ENCODE measurements at regions not wholly inside any gene's neighbourhood (a gene's known extent, or its start where the extent isn't known, plus 50 kb on each side); places are given as distances from the start of the nearest gene placed in this dataset.

DNA sequence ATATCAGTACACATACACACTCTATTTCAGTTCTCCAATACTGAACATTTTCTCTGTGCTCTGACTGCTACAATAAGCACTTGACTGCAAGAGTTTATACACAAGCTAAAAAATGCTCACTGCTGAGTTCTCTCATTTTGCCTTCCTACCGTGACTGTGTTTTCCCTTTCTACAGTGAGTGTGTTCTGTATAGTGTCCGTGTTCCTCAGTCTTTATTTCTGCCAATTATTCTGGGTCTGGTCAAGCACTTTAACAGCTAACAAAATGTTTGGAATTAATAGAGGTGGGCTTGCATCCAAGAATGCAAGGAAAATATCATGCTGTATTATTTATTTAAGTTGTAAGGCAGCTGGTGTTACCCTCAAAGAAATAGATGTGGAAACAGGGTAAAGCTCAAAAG lies 217.0 kb upstream of the NREP start:
- H3K4me3 ChIP-seq (ENCODE audit: control insufficient read depth in 1 of 7, extremely low read depth in 1 of 7, insufficient read depth in 4 of 7, low read depth in 2 of 7, low read length in 6 of 7) = no peak overlapping the region
- H3K27me3 ChIP-seq (replicated peaks in 2 of 5; ENCODE audit: control insufficient read depth in 4 of 5, insufficient read depth in 5 of 5, low read length in 4 of 5) = peaks cover 0 to 4% (median 0%) of the 10 kb centered on the region in 5 experiments
- H3K9me3 ChIP-seq (ENCODE audit: control extremely low read depth in 1 of 5, control insufficient read depth in 4 of 5, insufficient read depth in 2 of 5, low read depth in 1 of 5, low read length in 4 of 5) = no peaks in the 10 kb centered on the region

DNA sequence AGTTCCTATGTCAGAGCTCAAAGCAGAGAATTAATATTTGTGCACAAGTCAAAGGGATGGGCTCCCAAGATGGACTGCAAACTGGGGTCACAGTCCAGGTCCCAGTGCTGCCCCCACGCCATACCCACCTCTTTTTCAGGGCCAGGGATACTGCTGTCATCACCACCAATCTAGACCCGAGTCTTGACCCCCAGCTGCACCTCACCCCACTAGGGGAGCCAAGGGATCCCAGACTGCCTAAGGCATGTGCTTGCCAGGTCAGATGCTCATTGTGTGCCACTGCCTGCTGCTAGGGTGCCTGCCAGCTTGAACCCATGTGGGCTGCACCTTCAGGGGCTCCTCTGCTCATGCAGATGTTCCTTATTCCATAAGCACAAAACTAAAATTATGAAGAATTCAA lies 215.6 kb upstream of the NREP start:
- CTCF ChIA-PET = no interaction called here
- Histone ChIP-seq H3K36me3 (ENCODE audit: control insufficient read depth in 4 of 4, insufficient read depth in 4 of 4, low read length in 3 of 4) (no peaks in the 10 kb centered on the region), H3K27ac (ENCODE audit: insufficient read depth in 1 of 2, low read depth in 1 of 2, low read length in 2 of 2, poor library complexity in 1 of 2, severe bottlenecking in 2 of 2) (no peak overlapping the region), H3K27me3 (replicated peaks in 2 of 5; ENCODE audit: control insufficient read depth in 4 of 5, insufficient read depth in 5 of 5, low read length in 4 of 5) (peaks cover 0 to 4% (median 0%) of the 10 kb centered on the region in 5 experiments), H3K9me3 (ENCODE audit: control extremely low read depth in 1 of 5, control insufficient read depth in 4 of 5, insufficient read depth in 2 of 5, low read depth in 1 of 5, low read length in 4 of 5) (no peaks in the 10 kb centered on the region), H3K4me1 (ENCODE audit: control extremely low read depth in 1 of 4, control insufficient read depth in 4 of 4, insufficient read depth in 4 of 4, low read length in 3 of 4) (no peaks in the 10 kb centered on the region), H3K4me3 (ENCODE audit: control insufficient read depth in 1 of 7, extremely low read depth in 1 of 7, insufficient read depth in 4 of 7, low read depth in 2 of 7, low read length in 6 of 7) (no peak overlapping the region)
- no peak for DNase-seq
- POLR2A ChIA-PET = no interaction called here
- WGBS (ENCODE audit: insufficient coverage) = 67% methylated on average over 1 of the region's 2 CpGs

More for the DNA sequence above, 217.0 kb upstream of the NREP start:
- 92% methylated on average over 2 of the region's 2 CpGs for WGBS (ENCODE audit: insufficient coverage)
- CTCF ChIA-PET = interaction anchor here (1.0 kb wide), 1 partner anchor 30 kb away, joined by 3 read pairs; no protein-coding TSS in a partner anchor
- DNase-seq = no peak
- Histone ChIP-seq H3K4me1 (ENCODE audit: control extremely low read depth in 1 of 4, control insufficient read depth in 4 of 4, insufficient read depth in 4 of 4, low read length in 3 of 4) (no peaks in the 10 kb centered on the region), H3K36me3 (ENCODE audit: control insufficient read depth in 4 of 4, insufficient read depth in 4 of 4, low read length in 3 of 4) (no peaks in the 10 kb centered on the region), H3K27ac (ENCODE audit: insufficient read depth in 1 of 2, low read depth in 1 of 2, low read length in 2 of 2, poor library complexity in 1 of 2, severe bottlenecking in 2 of 2) (no peak overlapping the region)
- POLR2A ChIA-PET = interaction anchor here (0.6 kb wide), 1 partner anchor 100 kb away, joined by 4 read pairs; no protein-coding TSS in a partner anchor

DNA sequence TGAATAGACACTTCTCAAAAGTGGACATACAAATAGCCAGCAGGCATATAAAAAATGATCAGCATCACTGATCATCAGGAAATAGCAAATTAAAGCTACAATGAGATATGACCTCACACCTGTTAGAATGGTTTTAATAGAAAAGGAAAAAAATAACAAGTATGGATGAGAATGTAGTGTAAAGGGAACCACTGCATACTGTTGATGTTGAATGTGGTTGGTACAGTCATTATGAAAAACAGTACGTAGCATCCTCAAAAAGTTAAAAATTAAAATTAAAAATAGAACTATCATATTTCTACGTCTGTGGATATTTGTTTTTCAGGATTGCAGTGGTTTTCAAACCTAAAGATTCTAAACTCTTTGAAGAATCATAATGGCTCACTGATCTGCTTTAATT lies 215.1 kb upstream of the NREP start:
- WGBS (ENCODE audit: insufficient coverage) = no CpG with 5 or more reads among the region's 2 CpGs
- H3K4me3 ChIP-seq (ENCODE audit: control insufficient read depth in 1 of 7, extremely low read depth in 1 of 7, insufficient read depth in 4 of 7, low read depth in 2 of 7, low read length in 6 of 7) = no peak overlapping the region

DNA sequence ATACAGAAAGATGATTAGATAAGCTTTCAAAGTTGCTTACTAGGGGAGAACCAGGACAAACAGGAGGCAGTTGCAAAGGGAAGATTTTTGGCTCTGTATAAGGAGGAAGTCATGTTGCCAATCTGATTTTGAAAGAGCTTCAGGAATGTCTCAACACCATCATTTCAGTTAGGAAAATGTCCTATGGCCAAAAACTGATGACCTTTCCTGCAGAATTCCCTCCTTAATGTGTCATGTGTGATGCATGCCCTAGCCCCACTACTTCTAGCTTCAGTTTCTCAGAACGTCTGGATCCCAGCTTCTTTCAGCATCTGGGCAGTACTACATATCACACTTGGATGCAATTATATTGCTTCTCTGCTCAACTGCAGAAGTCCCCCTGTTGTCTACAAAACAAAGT lies 211.5 kb upstream of the NREP start:
- H3K27me3 ChIP-seq (replicated peaks in 2 of 5; ENCODE audit: control insufficient read depth in 4 of 5, insufficient read depth in 5 of 5, low read length in 4 of 5) = peaks cover 0 to 4% (median 0%) of the 10 kb centered on the region in 5 experiments
- H3K36me3 ChIP-seq (ENCODE audit: control insufficient read depth in 4 of 4, insufficient read depth in 4 of 4, low read length in 3 of 4) = no peaks in the 10 kb centered on the region
- H3K9me3 ChIP-seq (ENCODE audit: control extremely low read depth in 1 of 5, control insufficient read depth in 4 of 5, insufficient read depth in 2 of 5, low read depth in 1 of 5, low read length in 4 of 5) = no peaks in the 10 kb centered on the region
- CTCF ChIA-PET = no interaction called here
- no peaks in the 10 kb centered on the region for H3K4me1 ChIP-seq (ENCODE audit: control extremely low read depth in 1 of 4, control insufficient read depth in 4 of 4, insufficient read depth in 4 of 4, low read length in 3 of 4)
- POLR2A ChIA-PET = no interaction called here
- H3K4me3 ChIP-seq (ENCODE audit: control insufficient read depth in 1 of 7, extremely low read depth in 1 of 7, insufficient read depth in 4 of 7, low read depth in 2 of 7, low read length in 6 of 7) = no peak overlapping the region
- no peak overlapping the region for H3K27ac ChIP-seq (ENCODE audit: insufficient read depth in 1 of 2, low read depth in 1 of 2, low read length in 2 of 2, poor library complexity in 1 of 2, severe bottlenecking in 2 of 2)
- WGBS (ENCODE audit: insufficient coverage) = 87% methylated on average over 1 of the region's 1 CpG
- no peak for DNase-seq

More for the DNA sequence above, 215.1 kb upstream of the NREP start:
- no peak for DNase-seq
- Histone ChIP-seq H3K27ac (ENCODE audit: insufficient read depth in 1 of 2, low read depth in 1 of 2, low read length in 2 of 2, poor library complexity in 1 of 2, severe bottlenecking in 2 of 2) (no peak overlapping the region), H3K27me3 (replicated peaks in 2 of 5; ENCODE audit: control insufficient read depth in 4 of 5, insufficient read depth in 5 of 5, low read length in 4 of 5) (peaks cover 0 to 4% (median 0%) of the 10 kb centered on the region in 5 experiments), H3K4me1 (ENCODE audit: control extremely low read depth in 1 of 4, control insufficient read depth in 4 of 4, insufficient read depth in 4 of 4, low read length in 3 of 4) (no peaks in the 10 kb centered on the region), H3K36me3 (ENCODE audit: control insufficient read depth in 4 of 4, insufficient read depth in 4 of 4, low read length in 3 of 4) (no peaks in the 10 kb centered on the region), H3K9me3 (ENCODE audit: control extremely low read depth in 1 of 5, control insufficient read depth in 4 of 5, insufficient read depth in 2 of 5, low read depth in 1 of 5, low read length in 4 of 5) (no peaks in the 10 kb centered on the region)
- POLR2A ChIA-PET = no interaction called here
- CTCF ChIA-PET = no interaction called here

DNA sequence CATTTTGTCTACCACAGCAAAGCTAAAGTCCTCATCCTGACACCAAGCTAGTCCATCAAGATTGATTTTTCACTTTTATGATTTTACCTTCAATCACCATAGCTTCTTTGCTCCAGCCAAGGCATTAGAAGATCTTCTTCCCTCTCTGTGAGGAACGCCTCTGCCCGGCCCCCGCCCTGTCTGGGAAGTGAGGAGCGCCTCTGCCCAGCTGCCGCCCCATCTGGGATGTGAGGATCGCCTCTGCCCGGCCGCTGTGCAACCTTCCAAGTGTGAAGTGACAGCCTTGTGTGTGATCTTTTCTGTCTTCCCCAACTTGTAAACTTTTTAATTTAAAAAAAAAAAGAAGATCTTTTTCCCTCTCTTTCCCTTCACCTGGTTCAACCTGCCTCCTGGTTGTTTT lies 210.5 kb upstream of the NREP start:
- DNase-seq = no peak
- H3K4me3 ChIP-seq (ENCODE audit: control insufficient read depth in 1 of 7, extremely low read depth in 1 of 7, insufficient read depth in 4 of 7, low read depth in 2 of 7, low read length in 6 of 7) = no peak overlapping the region
- peaks cover 0 to 3% (median 0%) of the 10 kb centered on the region in 5 experiments for H3K9me3 ChIP-seq (ENCODE audit: control extremely low read depth in 1 of 5, control insufficient read depth in 4 of 5, insufficient read depth in 2 of 5, low read depth in 1 of 5, low read length in 4 of 5)
- H3K4me1 ChIP-seq (ENCODE audit: control extremely low read depth in 1 of 4, control insufficient read depth in 4 of 4, insufficient read depth in 4 of 4, low read length in 3 of 4) = no peaks in the 10 kb centered on the region
- no peak overlapping the region for H3K27ac ChIP-seq (ENCODE audit: insufficient read depth in 1 of 2, low read depth in 1 of 2, low read length in 2 of 2, poor library complexity in 1 of 2, severe bottlenecking in 2 of 2)
- ChIA-PET CTCF (no interaction called here), POLR2A (no interaction called here)
- 97% methylated on average over 5 of the region's 8 CpGs for WGBS (ENCODE audit: insufficient coverage)
- no peaks in the 10 kb centered on the region for H3K36me3 ChIP-seq (ENCODE audit: control insufficient read depth in 4 of 4, insufficient read depth in 4 of 4, low read length in 3 of 4)
- peaks cover 0 to under 1% (median 0%) of the 10 kb centered on the region in 5 experiments for H3K27me3 ChIP-seq (replicated peaks in 2 of 5; ENCODE audit: control insufficient read depth in 4 of 5, insufficient read depth in 5 of 5, low read length in 4 of 5)

DNA sequence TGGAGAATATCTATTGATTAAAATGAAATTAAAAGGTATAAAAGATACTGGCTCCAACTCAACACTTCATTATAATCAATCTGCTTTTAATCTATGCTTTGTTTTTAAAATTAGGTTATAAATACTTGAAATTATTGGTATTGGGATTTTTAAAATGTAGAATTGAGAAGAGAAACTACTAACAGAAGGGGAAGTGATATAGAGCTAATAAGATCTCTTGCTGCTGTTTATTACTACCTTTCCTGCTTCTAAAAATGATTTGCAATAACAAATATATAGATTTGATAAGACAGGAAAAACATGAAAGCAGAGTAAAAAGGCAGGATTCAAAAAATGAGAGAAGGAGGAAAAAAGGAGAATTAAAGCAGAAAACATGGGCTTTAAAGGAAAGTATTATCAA lies 209.3 kb upstream of the NREP start:
- CTCF ChIA-PET = no interaction called here
- no peak for DNase-seq
- no peaks in the 10 kb centered on the region for H3K36me3 ChIP-seq (ENCODE audit: control insufficient read depth in 4 of 4, insufficient read depth in 4 of 4, low read length in 3 of 4)
- H3K4me3 ChIP-seq (ENCODE audit: control insufficient read depth in 1 of 7, extremely low read depth in 1 of 7, insufficient read depth in 4 of 7, low read depth in 2 of 7, low read length in 6 of 7) = no peak overlapping the region
- H3K27me3 ChIP-seq (replicated peaks in 2 of 5; ENCODE audit: control insufficient read depth in 4 of 5, insufficient read depth in 5 of 5, low read length in 4 of 5) = no peaks in the 10 kb centered on the region
- H3K4me1 ChIP-seq (ENCODE audit: control extremely low read depth in 1 of 4, control insufficient read depth in 4 of 4, insufficient read depth in 4 of 4, low read length in 3 of 4) = no peaks in the 10 kb centered on the region
- no peak overlapping the region for H3K27ac ChIP-seq (ENCODE audit: insufficient read depth in 1 of 2, low read depth in 1 of 2, low read length in 2 of 2, poor library complexity in 1 of 2, severe bottlenecking in 2 of 2)
- POLR2A ChIA-PET = no interaction called here
- peaks cover 0 to 3% (median 0%) of the 10 kb centered on the region in 5 experiments for H3K9me3 ChIP-seq (ENCODE audit: control extremely low read depth in 1 of 5, control insufficient read depth in 4 of 5, insufficient read depth in 2 of 5, low read depth in 1 of 5, low read length in 4 of 5)

DNA sequence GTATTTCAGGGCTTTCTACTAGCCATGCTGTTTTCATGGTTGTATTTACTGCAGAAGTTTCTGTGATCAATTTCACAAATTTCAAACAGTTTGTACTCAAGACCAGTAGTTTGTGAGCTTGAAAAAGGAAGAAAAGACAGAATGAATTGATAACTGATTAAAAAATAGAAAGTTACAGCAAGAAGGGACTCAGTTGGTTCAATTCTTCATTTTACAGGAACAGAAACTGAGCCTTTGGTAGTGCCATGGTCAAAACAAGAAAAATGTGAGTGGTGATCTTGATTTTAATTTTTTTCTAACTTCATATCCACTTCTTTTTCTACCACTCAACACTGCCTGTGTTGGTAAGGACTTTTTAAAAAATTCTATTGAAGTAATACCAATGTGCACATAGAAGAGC lies 206.6 kb upstream of the NREP start:
- DNase-seq = no peak
- H3K36me3 ChIP-seq (ENCODE audit: control insufficient read depth in 4 of 4, insufficient read depth in 4 of 4, low read length in 3 of 4) = no peaks in the 10 kb centered on the region
- no peaks in the 10 kb centered on the region for H3K27me3 ChIP-seq (replicated peaks in 2 of 5; ENCODE audit: control insufficient read depth in 4 of 5, insufficient read depth in 5 of 5, low read length in 4 of 5)
- no peak overlapping the region for H3K4me3 ChIP-seq (ENCODE audit: control insufficient read depth in 1 of 7, extremely low read depth in 1 of 7, insufficient read depth in 4 of 7, low read depth in 2 of 7, low read length in 6 of 7)
- POLR2A ChIA-PET = no interaction called here
- peaks cover 0 to 3% (median 0%) of the 10 kb centered on the region in 5 experiments for H3K9me3 ChIP-seq (ENCODE audit: control extremely low read depth in 1 of 5, control insufficient read depth in 4 of 5, insufficient read depth in 2 of 5, low read depth in 1 of 5, low read length in 4 of 5)
- CTCF ChIA-PET = no interaction called here
- H3K4me1 ChIP-seq (ENCODE audit: control extremely low read depth in 1 of 4, control insufficient read depth in 4 of 4, insufficient read depth in 4 of 4, low read length in 3 of 4) = no peaks in the 10 kb centered on the region
- H3K27ac ChIP-seq (ENCODE audit: insufficient read depth in 1 of 2, low read depth in 1 of 2, low read length in 2 of 2, poor library complexity in 1 of 2, severe bottlenecking in 2 of 2) = no peak overlapping the region
